Osteoblast (primary cell): ENCODE measurements at regions not wholly inside any gene's neighbourhood (a gene's known extent, or its start where the extent isn't known, plus 50 kb on each side); places are given as distances from the start of the nearest gene placed in this dataset.

Source experiments
- DNase-seq: peaks from one replicate; pipeline ENCODE4 v3.0.0; 2011; ENCODE audit warnings: low spot score, mixed read lengths; ENCODE audit not compliant: insufficient read length; ENCODE audit errors: missing footprints
- H2AFZ ChIP-seq: 2 replicates; pipeline ENCODE4 v1.6.0; 2011; ENCODE audit warnings: mild to moderate bottlenecking, low read length
- H3K27ac ChIP-seq: 2 replicates; pipeline ENCODE4 v1.5.1; 2011; ENCODE audit warnings: mild to moderate bottlenecking, low read depth, low read length, moderate library complexity
- H3K27me3 ChIP-seq: 2 replicates; pipeline ENCODE4 v1.6.0; 2012; ENCODE audit warnings: mild to moderate bottlenecking, control low read depth, inconsistent platforms, low read length, moderate library complexity; ENCODE audit not compliant: insufficient read depth
- H3K36me3 ChIP-seq: 2 replicates; pipeline ENCODE4 v1.5.1; 2011; ENCODE audit warnings: mild to moderate bottlenecking, low read length, control low read depth, moderate library complexity; ENCODE audit not compliant: insufficient read depth
- H3K4me1 ChIP-seq: 2 replicates; pipeline ENCODE4 v1.5.1; 2011; ENCODE audit warnings: mild to moderate bottlenecking, low read length, control low read depth, moderate library complexity; ENCODE audit not compliant: insufficient read depth
- H3K4me2 ChIP-seq: 2 replicates; pipeline ENCODE4 v1.6.0; 2011; ENCODE audit warnings: mild to moderate bottlenecking, low read length; ENCODE audit not compliant: insufficient read depth
- H3K4me3 ChIP-seq: fragments of 200-600 bp; sonication (generic); 3 replicates; pipeline ENCODE4 v1.5.1; 2012; ENCODE audit warnings: mild to moderate bottlenecking, low read length, inconsistent platforms; ENCODE audit not compliant: insufficient read depth
- H3K79me2 ChIP-seq: 2 replicates; pipeline ENCODE4 v1.6.0; 2012; ENCODE audit warnings: mild to moderate bottlenecking, low read length, control low read depth, inconsistent platforms; ENCODE audit not compliant: insufficient read depth
- H3K9me3 ChIP-seq: 2 replicates; pipeline ENCODE4 v1.5.1; 2011; ENCODE audit warnings: low read depth, low read length, control low read depth
- H4K20me1 ChIP-seq: 2 replicates; pipeline ENCODE4 v1.6.0; 2012; ENCODE audit warnings: mild to moderate bottlenecking, low read length, control low read depth; ENCODE audit not compliant: insufficient read depth
- CTCF ChIP-seq: IDR thresholded peaks from 2 replicates; pipeline ENCODE4 v1.5.1; 2011; ENCODE audit warnings: mild to moderate bottlenecking, low read depth, low read length, moderate library complexity; ENCODE audit errors: extremely low read depth

- Histone ChIP-seq H3K36me3 (no peaks in the 10 kb centered on the region), H3K4me2 (peak overlapping the region; percentile 24), H3K27ac (no peak overlapping the region)
Measured at GRCh38 chr9:69981686-69982445, 61.8 kb upstream of the MAMDC2 start.

GRCh38 chr9:69984831-69985230 is 58.8 kb upstream of the MAMDC2 start:
- H3K79me2 ChIP-seq: no peaks in the 10 kb centered on the region
- no peaks in the 10 kb centered on the region for H3K9me3 ChIP-seq
- no peak overlapping the region for H3K4me3 ChIP-seq
- no peak for TF ChIP-seq CTCF
- no peak overlapping the region for H3K27ac ChIP-seq
- H3K27me3 ChIP-seq: no peaks in the 10 kb centered on the region
- no peaks in the 10 kb centered on the region for H4K20me1 ChIP-seq
- H2AFZ ChIP-seq: no peak overlapping the region
- H3K4me2 ChIP-seq: no peak overlapping the region
- peaks cover 11% of the 10 kb centered on the region for H3K4me1 ChIP-seq
- DNase-seq: no peak
- no peaks in the 10 kb centered on the region for H3K36me3 ChIP-seq

More at GRCh38 chr9:69981686-69982445, 61.8 kb upstream of the MAMDC2 start:
- Histone ChIP-seq H4K20me1 (no peaks in the 10 kb centered on the region), H3K4me1 (peaks cover 11% of the 10 kb centered on the region), H2AFZ (peak overlapping the region; percentile 63), H3K27me3 (no peaks in the 10 kb centered on the region), H3K9me3 (no peaks in the 10 kb centered on the region), H3K79me2 (no peaks in the 10 kb centered on the region), H3K4me3 (no peak overlapping the region)
- DNase-seq: peak; percentile 60
- TF ChIP-seq CTCF: no peak

GRCh38 chr9:69985971-69986370 is 57.7 kb upstream of the MAMDC2 start:
- no peak overlapping the region for H3K4me2 ChIP-seq
- no peak overlapping the region for H3K27ac ChIP-seq
- H4K20me1 ChIP-seq: no peaks in the 10 kb centered on the region
- H3K79me2 ChIP-seq: no peaks in the 10 kb centered on the region
- H3K4me1 ChIP-seq: peaks cover 11% of the 10 kb centered on the region
- TF ChIP-seq CTCF: no peak
- H3K4me3 ChIP-seq: no peak overlapping the region
- no peaks in the 10 kb centered on the region for H3K27me3 ChIP-seq
- no peak overlapping the region for H2AFZ ChIP-seq
- no peaks in the 10 kb centered on the region for H3K9me3 ChIP-seq
- DNase-seq: no peak
- no peaks in the 10 kb centered on the region for H3K36me3 ChIP-seq

- Histone ChIP-seq H4K20me1 (no peaks in the 10 kb centered on the region), H3K36me3 (no peaks in the 10 kb centered on the region), H3K27ac (no peak overlapping the region), H3K4me2 (no peak overlapping the region), H3K27me3 (no peaks in the 10 kb centered on the region), H3K4me3 (no peak overlapping the region), H2AFZ (no peak overlapping the region), H3K79me2 (no peaks in the 10 kb centered on the region), H3K9me3 (no peaks in the 10 kb centered on the region), H3K4me1 (peaks cover 3% of the 10 kb centered on the region)
- TF ChIP-seq CTCF: no peak
- no peak for DNase-seq
Measured at GRCh38 chr9:69986970-69987369, 56.7 kb upstream of the MAMDC2 start.
